ENCODE measurements at regions not wholly inside any gene's neighbourhood (a gene's known extent, or its start where the extent isn't known, plus 50 kb on each side); places are given as distances from the start of the nearest gene placed in this dataset.

DNA sequence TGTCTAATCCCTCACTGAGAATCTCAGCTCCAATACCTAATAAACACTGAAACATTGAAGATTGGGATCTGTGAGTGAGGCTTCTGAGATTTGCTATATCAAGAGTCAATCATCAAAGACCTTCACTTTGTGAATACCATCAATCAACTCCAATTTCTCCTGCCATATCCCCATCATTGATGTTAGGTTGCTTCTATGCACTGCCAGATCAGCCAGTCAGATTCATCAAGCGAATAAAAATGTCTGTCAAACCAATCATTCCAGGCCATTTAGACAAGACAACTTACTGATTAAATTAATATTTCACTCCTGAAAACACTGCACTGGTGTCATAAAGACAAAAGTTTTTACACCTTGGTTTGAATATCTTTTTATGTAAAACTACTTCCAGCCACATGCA is 1295.5 kb upstream of the LRRTM1 start:
- TF ChIP-seq, protein P1, sequence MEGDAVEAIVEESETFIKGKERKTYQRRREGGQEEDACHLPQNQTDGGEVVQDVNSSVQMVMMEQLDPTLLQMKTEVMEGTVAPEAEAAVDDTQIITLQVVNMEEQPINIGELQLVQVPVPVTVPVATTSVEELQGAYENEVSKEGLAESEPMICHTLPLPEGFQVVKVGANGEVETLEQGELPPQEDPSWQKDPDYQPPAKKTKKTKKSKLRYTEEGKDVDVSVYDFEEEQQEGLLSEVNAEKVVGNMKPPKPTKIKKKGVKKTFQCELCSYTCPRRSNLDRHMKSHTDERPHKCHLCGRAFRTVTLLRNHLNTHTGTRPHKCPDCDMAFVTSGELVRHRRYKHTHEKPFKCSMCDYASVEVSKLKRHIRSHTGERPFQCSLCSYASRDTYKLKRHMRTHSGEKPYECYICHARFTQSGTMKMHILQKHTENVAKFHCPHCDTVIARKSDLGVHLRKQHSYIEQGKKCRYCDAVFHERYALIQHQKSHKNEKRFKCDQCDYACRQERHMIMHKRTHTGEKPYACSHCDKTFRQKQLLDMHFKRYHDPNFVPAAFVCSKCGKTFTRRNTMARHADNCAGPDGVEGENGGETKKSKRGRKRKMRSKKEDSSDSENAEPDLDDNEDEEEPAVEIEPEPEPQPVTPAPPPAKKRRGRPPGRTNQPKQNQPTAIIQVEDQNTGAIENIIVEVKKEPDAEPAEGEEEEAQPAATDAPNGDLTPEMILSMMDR (IDR thresholded peaks at IDR 0.05): no peak

DNA sequence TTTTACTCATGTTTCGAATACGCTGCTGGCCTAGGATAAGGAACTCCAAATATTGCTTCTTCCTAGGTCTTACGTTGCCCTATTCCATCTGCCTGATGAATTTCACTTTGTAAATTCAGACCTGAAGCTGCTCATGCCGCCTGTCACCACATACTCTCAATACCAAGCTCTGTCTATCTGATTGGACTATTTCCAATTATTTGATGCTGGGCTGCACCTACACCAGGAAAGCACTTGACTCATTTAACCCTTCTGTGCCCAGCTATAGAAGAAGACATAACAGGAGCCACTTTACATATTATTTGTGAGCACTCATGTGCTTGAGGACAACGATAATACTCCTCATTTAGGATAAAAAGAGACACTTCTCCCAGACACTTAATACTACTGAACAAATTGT is 1293.9 kb upstream of the LRRTM1 start:
- TF ChIP-seq, protein P1 (IDR thresholded peaks at IDR 0.05): no peak

DNA sequence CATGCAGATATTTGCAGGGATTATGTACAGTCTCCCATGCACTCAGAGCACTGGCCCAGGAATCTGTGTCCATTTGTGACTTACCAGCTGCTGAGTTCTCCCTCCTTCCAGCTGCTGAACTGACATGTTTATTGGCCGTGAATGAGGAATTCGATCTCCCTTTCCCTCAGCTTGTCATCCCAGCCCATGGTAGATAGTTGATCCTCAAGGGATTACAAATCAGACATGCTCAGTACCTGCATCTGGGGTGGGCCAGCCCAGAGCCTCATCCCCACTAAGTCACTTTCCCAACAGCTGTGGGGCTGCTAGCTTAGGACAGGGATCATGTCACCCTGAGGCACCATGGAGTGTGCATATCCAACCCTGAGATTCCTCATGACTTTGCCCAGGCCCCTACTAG is 1284.9 kb upstream of the LRRTM1 start:
- TF ChIP-seq, protein P1 (IDR thresholded peaks at IDR 0.05): no peak

DNA sequence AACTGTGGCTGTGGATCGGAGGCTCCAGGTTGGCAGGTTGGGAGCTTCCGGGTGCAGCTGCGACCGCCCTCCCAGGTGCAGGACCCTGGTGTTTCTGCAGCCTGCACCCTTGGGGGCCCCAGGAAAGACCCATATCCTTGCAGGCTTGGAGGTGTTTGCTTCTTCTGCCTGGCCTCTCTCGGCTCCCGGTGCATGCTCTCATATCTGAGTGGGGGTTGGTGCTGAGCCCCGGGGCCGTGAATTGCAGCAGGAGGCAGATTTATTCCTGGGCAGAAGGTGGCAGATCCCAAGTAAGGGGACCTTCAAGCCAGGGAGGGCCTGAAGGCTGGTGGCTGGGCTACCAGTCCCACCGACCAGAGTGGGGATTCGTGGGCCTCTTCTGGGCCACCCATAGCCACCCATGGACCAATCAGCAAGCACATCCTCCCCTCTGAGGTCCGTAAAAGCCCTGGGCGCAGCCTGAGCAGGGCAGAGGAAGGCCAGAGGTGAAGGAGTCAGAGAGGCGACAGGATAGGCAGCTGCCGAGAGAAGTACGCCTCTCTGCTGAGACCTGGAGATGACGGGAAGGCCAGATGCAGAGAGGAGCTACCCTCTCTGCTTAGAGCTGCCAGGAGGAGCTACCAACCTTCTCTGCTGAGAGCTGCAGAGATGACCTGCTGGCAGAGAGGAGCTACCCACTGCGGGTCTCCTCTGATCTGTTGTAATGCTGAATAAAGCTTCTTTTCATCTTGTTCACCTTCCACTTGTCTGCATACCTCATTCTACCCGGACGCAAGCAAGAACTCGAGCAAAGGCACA is 1279.0 kb upstream of the LRRTM1 start:
- TF ChIP-seq, protein P1 (IDR thresholded peaks at IDR 0.05): no peak

DNA sequence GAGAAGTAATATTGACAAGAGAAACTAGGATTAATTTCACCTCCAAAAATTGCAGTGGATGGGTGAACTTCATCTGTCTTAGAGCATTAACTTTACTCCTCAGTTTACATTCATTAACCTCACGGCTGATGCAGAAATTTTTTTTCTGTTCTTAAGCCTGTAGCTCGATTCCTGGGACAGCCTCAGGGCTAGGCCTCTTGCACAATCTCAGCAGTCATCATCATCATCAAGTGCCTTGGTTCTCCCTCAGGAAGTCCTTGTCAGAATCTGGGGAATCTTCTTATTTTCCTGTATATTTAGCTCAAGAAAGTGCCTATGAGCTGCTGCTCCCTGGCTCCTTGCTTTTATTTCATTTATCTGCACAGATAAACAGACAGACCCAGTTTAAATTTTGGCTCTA is 1272.2 kb upstream of the LRRTM1 start:
- TF ChIP-seq, protein P1 (IDR thresholded peaks at IDR 0.05): no peak

DNA sequence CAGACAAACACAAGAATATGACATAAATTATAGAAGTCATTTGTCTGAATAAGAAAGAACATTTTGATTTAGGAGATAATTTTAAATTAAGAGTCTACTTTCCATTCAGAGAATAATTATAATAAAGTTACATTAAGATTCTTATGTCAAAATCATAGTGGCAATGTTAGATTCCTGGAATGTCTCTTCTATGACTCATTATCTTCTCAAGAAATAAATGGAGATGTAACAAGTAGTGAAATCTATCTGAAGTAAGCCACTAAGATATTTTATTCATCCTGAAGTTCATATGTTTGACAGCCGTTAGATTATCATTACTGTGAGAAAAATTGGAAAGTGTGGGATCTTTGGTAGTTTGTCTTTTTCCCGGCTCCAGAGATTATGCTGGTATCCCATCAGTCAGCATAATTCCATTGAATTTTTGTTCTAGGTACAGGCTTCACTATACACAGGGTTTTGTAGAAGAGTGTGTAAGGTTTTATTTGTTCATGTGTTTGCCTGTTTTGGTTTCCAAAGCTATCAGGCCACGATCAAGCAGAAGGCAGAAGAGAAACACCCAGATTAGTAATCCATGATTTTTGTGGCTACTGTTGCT is 1246.6 kb upstream of the LRRTM1 start:
- TF ChIP-seq, protein P1 (IDR thresholded peaks at IDR 0.05): no peak

DNA sequence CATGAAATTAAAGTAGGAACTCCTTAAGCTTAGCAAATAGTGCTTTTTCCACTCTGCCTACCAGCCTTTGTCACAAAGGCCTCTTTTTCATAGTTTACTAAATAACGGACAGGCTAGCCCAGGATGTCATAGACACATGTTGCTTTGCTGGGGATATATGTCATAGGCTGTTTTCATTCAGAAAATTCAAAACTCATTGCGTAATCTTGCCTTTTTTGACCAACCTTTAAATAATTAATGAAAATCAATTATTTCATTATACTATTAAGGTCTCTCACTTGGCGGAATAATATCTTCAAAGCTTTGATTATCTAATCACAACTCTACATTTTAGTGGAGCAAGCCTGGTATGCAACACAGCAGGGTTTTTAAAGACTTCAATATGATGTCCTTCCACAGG is 1245.7 kb upstream of the LRRTM1 start:
- TF ChIP-seq, protein P1 (IDR thresholded peaks at IDR 0.05): no peak
